Vagina (tissue), 2 donors: ENCODE measurements at regions not wholly inside any gene's neighbourhood (a gene's known extent, or its start where the extent isn't known, plus 50 kb on each side); places are given as distances from the start of the nearest gene placed in this dataset.

Source experiments
- POLR2A ChIP-seq, 2 donors: fragments of 450-650 bp; IDR thresholded peaks; one replicate each; pipeline ENCODE4 v1.6.1; 2017; ENCODE audit warnings: antibody characterized with exemption in 2 of 2, mild to moderate bottlenecking in 2 of 2, moderate library complexity in 2 of 2
- POLR2AphosphoS5 ChIP-seq, 2 donors: sonication (generic); formaldehyde crosslinking; IDR thresholded peaks; one replicate each; pipeline ENCODE4 v1.9.0; 2017; ENCODE audit warnings: antibody characterized with exemption in 2 of 2, mild to moderate bottlenecking in 2 of 2, low read depth in 1 of 2; ENCODE audit not compliant: insufficient read depth in 1 of 2
- TF ChIP-seq, protein P1 (sequence below), 3 experiments: fragments of 450-650 bp in 2 of 3; fragments of 200-600 bp in 1 of 3; sonication (generic) in 1 of 3; IDR thresholded peaks; one replicate each; pipeline ENCODE4 v1.5.1; 2017 to 2019; ENCODE audit warnings: antibody characterized with exemption in 3 of 3, mild to moderate bottlenecking in 2 of 3, moderate library complexity in 2 of 3

- TF ChIP-seq POLR2AphosphoS5 (IDR thresholded peaks at IDR 0.05; ENCODE audit: insufficient read depth in 1 of 2, low read depth in 1 of 2) (no peak), POLR2A (IDR thresholded peaks at IDR 0.05) (no peak)
- TF ChIP-seq, protein P1, sequence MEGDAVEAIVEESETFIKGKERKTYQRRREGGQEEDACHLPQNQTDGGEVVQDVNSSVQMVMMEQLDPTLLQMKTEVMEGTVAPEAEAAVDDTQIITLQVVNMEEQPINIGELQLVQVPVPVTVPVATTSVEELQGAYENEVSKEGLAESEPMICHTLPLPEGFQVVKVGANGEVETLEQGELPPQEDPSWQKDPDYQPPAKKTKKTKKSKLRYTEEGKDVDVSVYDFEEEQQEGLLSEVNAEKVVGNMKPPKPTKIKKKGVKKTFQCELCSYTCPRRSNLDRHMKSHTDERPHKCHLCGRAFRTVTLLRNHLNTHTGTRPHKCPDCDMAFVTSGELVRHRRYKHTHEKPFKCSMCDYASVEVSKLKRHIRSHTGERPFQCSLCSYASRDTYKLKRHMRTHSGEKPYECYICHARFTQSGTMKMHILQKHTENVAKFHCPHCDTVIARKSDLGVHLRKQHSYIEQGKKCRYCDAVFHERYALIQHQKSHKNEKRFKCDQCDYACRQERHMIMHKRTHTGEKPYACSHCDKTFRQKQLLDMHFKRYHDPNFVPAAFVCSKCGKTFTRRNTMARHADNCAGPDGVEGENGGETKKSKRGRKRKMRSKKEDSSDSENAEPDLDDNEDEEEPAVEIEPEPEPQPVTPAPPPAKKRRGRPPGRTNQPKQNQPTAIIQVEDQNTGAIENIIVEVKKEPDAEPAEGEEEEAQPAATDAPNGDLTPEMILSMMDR (IDR thresholded peaks at IDR 0.05), result no peak
Measured at GRCh38 chr13:112013665-112014064, 53.3 kb upstream of the SOX1 start.
